Cardiac septum (tissue), 1 donor: ENCODE measurements at regions not wholly inside any gene's neighbourhood (a gene's known extent, or its start where the extent isn't known, plus 50 kb on each side); places are given as distances from the start of the nearest gene placed in this dataset.
"Not testable (repeated sequence)": the region's sequence is repeated elsewhere in the genome, so short reads cannot be mapped to it uniquely, and the experiment has no call there.

Experiments
- DNase-seq: peaks from one replicate; pipeline ENCODE4 v3.0.0-alpha.2; 2020; ENCODE audit warnings: low spot score
- intact Hi-C: fragments of 100-400 bp; cut with DNase I; formaldehyde crosslinking; loops from one replicate; pipeline ENCODE4 v1.14.0; 2022
- donor health status: DM: no; HTN: no; CAD: no.

DNA sequence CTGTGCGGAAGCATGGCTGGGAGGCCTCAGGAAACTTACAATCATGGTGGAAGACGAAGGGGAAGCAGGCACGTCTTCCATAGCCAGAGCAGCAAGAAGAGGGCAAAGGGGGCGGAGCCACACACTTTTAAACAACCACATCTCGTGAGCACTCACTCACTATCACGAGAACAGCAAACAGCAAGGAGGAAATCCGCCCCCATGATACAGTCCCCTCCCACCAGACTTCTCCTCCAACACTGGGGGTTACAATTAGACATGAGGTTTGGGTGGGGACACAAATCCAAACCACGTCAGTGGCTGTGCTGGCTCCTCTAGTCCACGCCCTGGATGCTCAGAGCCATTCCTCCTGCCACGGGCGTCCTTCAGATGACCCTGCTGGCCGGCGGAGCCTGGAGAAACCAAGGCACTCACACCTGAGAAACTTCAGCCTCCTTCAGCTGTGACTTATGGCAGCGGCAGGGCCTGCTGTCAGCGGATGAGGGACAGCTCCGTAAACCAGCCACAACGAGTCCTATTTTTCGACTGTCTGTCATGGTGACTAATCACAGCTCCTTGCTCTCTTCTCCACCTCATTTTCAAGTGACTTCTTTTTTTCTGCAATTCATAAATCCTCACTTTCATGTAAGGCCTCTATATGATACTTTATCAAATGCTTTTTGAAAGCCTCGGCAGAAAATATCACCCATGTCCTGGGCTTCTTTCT, 167.9 kb upstream of the PFKP start:
- intact Hi-C loops, result no loop called here
- no peak for DNase-seq

DNA sequence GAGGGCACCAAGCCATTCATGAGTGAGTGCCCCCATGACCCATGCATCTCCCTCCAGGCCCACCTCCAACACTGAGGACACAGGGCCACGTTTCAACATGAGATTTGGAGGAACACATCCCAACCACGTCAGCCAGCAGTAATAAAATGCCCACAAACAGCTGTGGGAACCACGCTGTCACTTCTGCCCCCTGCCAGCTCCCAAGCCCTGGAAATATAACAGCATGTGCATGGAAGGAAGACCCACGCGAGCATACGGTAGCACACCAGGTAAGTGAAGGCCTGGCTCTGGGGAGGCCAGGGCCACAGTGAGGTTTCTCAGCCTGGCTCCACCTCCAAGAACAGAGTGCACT, 168.9 kb upstream of the PFKP start:
- intact Hi-C loops, result no loop called here
- no peak for DNase-seq

DNA sequence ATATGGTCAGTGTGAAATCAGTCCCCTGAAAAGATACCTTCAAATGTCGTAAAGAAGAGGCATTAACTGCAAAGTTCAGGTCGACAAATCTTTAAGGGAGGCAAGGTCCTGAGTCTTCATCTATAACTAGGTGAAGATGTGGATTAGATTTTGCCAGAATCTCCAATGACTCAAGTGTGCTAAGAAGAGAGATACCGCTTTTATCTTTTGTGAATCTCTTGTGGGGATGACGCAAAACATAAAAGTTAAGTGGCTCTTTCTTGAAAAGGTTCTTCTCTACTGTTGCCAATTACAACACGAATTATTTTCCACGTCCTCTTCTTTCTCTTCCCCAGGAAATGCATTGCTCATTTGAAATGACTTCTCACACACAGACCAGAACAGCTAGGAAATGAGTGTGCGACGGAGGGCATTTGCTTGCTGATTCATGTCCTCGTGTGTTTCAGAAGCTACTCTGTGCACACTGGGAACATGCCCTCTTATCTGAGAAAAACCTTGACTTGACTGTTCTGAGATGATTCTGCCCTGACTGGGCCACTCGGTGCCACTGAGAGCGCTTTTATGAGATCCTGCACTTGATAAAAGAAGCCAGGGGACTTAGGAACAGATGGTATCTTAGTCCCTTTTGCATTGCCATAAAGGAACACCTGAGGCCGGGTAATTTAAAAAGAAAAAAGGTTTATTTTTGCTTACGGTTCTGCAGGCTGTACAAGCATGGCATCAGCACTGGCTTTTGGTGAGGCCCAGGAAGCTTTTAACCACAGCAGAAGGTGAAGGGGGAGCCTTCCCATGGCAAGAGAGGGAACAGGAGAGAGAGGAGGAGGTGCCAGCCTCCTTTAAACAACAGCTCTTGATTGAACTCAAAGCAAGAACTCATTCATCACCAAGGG, 169.5 kb upstream of the PFKP start:
- intact Hi-C loops, result no loop called here
- DNase-seq, result no peak

GRCh38 chr10:2896334-2896733, 171.0 kb upstream of the PFKP start:
- intact Hi-C loops, DNase-seq: not testable (repeated sequence)

GRCh38 chr10:2895594-2896196, 171.7 kb upstream of the PFKP start:
- intact Hi-C loops, result no loop called here
- no peak for DNase-seq

- intact Hi-C loops, result no loop called here
- DNase-seq, result no peak
Measured at GRCh38 chr10:2893991-2894390, 173.4 kb upstream of the PFKP start.

DNA sequence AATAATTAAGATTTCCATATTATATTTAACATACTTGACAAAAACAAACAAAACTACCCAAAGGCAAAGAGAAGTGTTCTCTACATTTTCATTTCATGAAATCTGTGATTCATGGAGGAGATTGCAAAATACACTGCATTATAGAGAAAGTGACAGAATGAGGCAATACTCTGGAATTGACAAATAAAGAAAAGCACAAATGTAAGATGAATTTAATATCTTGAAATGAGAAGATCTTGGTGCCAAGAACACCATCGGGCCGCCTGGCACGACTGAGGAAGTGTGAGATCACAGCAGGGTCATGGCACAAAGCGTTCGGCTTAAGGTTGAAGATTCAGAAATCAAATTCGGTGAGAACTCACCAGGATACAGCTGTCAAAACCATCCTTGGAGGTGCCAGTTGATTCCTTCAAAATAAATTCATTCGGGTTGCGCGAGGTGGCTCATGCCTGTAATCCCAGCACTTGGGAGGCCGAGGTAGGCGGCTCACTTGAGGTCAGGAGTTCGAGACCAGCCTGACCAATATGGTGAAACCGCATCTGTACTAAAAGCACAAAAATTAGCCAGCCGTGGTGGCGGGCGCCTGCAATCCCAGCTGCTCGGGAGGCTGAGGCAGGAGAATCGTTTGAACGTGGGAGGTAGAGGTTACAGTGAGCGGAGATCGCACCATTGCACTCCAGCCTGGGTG, 174.0 kb upstream of the PFKP start:
- DNase-seq, result no peak
- intact Hi-C loops, result no loop called here

GRCh38 chr10:2891770-2892124, 175.6 kb upstream of the PFKP start:
- intact Hi-C loops, result no loop called here
- DNase-seq, result no peak

DNA sequence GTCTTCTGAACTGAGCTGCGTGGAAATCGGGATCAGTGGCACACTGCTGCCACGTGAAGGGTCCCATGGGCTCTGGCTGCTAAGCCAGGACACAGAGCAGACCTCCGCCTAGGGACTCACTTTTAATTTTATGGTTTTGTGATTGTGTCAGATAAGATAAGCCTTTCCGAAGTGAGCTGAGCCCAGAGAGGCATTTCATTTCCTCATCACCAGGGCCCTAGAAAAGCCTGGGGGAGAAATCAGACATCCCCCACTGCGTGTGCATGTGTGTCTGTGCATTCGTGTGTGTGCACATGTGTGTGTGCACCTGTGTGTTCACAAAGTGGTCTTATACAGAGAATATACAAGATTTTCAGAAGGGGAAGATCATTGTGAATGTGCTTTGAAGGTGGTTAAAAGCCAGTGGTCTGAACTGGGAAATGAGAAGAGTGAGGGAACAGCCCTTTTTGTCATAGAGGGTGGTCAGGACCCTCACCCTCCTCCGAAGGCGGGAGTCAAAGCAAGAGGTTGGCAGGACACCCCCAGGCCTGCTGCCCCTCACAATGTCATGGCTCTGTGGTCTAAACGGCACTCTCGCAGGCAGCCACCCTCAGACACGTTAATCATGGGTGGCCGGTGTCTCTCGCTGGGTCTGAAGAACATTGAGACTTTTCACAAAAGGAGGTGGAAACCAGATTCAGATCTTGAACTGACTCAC, 176.1 kb upstream of the PFKP start:
- no peak for DNase-seq
- intact Hi-C loops, result no loop called here

DNA sequence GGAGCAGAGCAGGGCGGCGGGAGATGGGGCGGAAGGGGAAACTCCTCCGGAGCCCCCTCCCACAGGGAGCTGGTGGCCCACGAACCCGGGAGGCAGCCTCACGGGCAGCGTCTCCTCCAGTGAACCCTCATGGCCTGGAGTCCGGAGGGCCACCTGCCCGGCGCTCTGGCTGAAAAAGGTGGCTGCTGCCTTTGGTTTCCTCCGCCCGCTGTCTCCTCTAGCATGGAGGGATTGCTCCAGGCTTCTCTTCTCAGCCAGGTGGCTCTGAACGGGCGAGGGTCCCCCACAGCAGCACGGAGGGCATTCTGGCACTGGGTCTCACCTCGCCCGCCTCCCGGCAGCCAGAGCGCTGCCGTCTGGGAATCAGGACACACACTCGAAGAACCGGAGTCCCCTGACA, 177.3 kb upstream of the PFKP start:
- intact Hi-C loops, result no loop called here
- DNase-seq, result no peak

DNA sequence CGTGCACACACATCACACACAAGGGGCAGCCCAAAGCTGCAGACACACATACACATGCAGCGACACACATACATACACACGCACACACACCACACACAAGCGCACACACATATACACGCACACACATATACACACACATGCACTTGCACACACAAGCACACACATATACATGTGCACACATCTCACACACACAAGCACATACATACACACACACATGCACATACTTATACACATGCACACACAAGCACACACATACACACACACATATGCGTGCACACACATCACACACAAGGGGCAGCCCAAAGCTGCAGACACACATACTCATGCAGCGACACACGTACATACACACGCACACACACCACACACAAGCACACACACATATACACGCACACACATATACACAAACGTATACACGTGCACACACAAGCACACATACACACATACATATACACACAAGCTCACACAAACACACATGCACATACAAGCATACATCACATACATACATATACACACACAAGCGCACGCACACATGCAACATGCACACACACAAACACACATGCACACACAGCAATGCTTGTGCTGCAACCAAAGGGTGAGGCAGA, 178.8 kb upstream of the PFKP start:
- intact Hi-C loops, result no loop called here
- DNase-seq, result no peak

DNA sequence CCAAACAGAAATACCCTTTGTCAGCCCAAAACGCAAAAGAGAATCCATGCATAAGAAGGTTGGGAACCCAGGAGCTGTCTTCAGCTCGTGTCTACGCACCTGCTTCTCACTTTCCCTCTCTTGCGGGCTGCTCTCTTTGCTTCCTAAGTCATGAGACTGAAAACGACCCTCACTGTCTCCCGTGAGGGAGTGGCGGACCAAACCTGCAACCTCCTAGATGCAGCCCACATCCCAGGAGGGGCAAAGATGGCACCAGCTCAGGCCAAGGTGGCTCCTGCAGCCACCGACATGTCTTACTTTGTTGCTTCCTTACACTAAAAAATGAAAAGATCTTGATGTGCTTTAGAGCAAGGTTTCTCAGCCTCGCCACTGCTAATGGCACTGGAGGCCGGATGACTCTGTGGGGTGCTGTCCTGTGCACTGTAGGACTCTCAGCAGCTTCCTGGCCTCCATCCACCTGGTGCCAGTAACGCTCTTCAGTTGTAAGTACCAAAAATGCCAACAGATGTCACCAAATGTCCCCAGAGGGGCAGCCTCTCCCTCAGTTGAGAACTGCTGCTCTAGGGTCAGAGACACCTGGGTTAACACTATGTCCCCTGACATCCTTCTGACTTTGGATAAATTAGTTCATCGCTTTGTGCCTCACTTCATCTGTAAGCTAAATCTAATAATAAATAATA, 179.8 kb upstream of the PFKP start:
- intact Hi-C loops, result no loop called here
- no peak for DNase-seq

GRCh38 chr10:2886662-2887061, 180.7 kb upstream of the PFKP start:
- intact Hi-C loops, result no loop called here
- no peak for DNase-seq

DNA sequence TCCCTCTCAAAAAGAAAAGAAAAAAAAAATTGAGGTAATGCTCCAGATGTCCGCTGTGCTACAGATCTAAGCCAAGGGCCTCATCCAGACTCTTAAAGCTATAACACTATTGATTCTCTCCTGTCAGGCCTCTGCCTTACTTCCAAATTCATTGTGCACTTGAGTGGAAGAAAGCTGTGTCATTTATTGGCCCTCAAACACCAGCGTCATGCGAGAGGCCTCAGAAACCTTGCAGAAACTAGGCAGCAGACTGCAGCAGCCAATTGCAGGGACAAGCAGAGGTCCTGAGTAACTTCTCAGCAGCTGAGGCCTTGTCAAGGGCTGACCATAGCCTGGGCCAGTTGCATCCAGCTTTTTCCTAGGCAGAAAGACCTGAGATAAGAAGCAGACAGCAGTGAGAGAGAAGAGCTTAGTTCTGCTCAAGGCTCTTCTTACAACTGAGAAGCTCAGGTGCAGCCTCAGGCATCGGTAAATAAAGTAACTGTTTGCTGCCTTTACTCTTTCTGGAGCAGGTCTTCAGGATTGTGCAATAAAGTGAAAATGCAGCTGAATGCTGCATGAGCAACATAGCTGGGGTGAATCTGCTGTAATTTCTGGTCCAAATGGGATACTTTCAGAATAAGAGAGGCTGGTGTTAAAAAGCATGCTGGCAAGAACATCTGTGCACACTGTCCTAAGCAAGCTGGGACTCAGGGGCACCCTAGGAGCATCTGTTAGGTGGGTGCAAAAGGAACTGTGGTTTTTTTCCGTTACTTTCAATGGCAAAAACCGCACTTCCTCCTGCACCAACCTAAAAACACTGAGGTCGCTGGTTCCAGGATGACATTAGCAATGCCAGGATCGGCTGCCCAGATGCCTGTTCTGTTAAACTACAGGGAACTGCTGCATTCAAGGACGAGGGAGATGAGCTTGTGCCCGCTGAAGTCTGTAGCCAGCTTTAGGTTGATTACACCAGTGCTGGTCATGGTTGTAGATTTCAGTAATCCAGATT, 181.8 kb upstream of the PFKP start:
- intact Hi-C loops, result no loop called here
- no peak for DNase-seq

- intact Hi-C loops, result not testable (repeated sequence)
Measured at GRCh38 chr10:2883983-2884540, 183.3 kb upstream of the PFKP start.

DNA sequence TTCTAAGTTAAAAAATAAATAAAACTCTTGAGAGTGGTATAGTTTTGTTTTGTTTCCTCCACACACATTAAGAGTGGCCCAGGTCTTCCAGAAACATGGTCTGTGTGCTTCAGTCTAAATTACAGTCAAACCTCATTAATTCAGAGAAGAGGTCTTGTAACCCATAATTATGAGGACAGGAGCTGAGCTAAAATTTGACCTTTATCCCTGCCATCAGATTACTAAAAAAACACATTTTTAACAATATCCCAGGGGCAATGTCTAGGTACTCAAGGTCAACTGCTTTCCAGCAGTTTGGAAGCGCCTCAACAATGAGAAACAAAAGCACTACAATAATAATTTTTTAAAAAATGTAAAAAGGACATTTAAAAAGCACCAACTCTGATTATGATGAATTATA, 184.1 kb upstream of the PFKP start:
- intact Hi-C loops, result no loop called here
- no peak for DNase-seq

More at GRCh38 chr10:2883983-2884540, 183.3 kb upstream of the PFKP start:
- DNase-seq, result not testable (repeated sequence)

DNA sequence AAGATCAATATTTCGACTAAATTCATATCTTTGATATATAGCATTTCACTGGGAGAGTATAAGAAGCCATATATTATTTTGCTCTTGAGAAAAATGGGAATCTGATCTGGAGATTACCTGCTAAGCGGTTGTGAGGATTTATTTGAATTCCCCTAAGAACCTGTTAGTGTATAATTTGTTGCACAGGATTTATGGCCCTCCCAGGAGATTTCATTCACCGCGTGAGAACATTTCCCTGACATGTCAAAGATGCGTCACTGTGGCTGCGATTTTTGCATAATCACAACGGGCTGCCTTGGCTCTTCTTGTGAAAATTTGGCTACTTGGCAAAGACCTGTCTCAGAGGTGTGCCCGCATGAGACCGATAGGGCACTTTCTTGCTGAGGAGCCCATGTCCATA, 184.7 kb upstream of the PFKP start:
- intact Hi-C loops, result no loop called here
- DNase-seq, result no peak
